Prostate gland (tissue), 2 donors: ENCODE measurements at regions not wholly inside any gene's neighbourhood (a gene's known extent, or its start where the extent isn't known, plus 50 kb on each side); places are given as distances from the start of the nearest gene placed in this dataset.
"Not testable (repeated sequence)": the region's sequence is repeated elsewhere in the genome, so short reads cannot be mapped to it uniquely, and the experiment has no call there.

Experiments
- DNase-seq: peaks from one replicate; pipeline ENCODE4 v3.0.0-alpha.2; 2019; ENCODE audit warnings: low spot score
- H3K27ac ChIP-seq, 2 donors: fragments of 200-600 bp; sonication (generic); 2 replicates each; pipeline ENCODE4 v1.5.1; 2017 to 2019
- H3K27me3 ChIP-seq: fragments of 200-600 bp; sonication (generic); replicated peaks from 2 replicates; pipeline ENCODE4 v1.5.1; 2019; ENCODE audit not compliant: insufficient read depth
- H3K36me3 ChIP-seq, 2 donors: fragments of 200-600 bp; sonication (generic); 1 replicate in 1 of 2; 2 replicates in 1 of 2; pipeline versions ENCODE4 v1.5.1 to v1.8.1; 2017 to 2019
- H3K4me1 ChIP-seq: fragments of 200-600 bp; sonication (generic); replicated peaks from 2 replicates; pipeline ENCODE4 v1.5.1; 2019
- H3K4me3 ChIP-seq, 2 donors: fragments of 200-600 bp; sonication (generic); 2 replicates each; pipeline ENCODE4 v1.5.1; 2017 to 2019
- H3K9me3 ChIP-seq: fragments of 200-600 bp; sonication (generic); 2 replicates; pipeline ENCODE4 v1.5.1; 2017
- POLR2A ChIP-seq: fragments of 450-650 bp; IDR thresholded peaks from one replicate; pipeline ENCODE4 v1.6.1; 2016; ENCODE audit warnings: antibody characterized with exemption, mild to moderate bottlenecking
- POLR2AphosphoS5 ChIP-seq: sonication (generic); formaldehyde crosslinking; IDR thresholded peaks from one replicate; pipeline ENCODE4 v1.6.1; 2017; ENCODE audit warnings: antibody characterized with exemption
- WGBS: methylation state at CpG from one replicate; pipeline ENCODE4 v1.1.5; 2018; 5-methylcytosine and 5-hydroxymethylcytosine counted together
- intact Hi-C: fragments of 100-400 bp; cut with DNase I; formaldehyde crosslinking; loops from one replicate; pipeline ENCODE4 v1.14.2; 2022
- TF ChIP-seq, protein P1 (sequence below), 4 experiments: fragments of 200-600 bp in 2 of 4; fragments of 450-650 bp in 2 of 4; sonication (generic) in 2 of 4; IDR thresholded peaks; 1 replicate in 3 of 4; 2 replicates in 1 of 4; pipeline ENCODE4 v1.5.1; 2016 to 2019; ENCODE audit warnings: antibody characterized with exemption in 4 of 4, mild to moderate bottlenecking in 2 of 4, moderate library complexity in 2 of 4

DNA sequence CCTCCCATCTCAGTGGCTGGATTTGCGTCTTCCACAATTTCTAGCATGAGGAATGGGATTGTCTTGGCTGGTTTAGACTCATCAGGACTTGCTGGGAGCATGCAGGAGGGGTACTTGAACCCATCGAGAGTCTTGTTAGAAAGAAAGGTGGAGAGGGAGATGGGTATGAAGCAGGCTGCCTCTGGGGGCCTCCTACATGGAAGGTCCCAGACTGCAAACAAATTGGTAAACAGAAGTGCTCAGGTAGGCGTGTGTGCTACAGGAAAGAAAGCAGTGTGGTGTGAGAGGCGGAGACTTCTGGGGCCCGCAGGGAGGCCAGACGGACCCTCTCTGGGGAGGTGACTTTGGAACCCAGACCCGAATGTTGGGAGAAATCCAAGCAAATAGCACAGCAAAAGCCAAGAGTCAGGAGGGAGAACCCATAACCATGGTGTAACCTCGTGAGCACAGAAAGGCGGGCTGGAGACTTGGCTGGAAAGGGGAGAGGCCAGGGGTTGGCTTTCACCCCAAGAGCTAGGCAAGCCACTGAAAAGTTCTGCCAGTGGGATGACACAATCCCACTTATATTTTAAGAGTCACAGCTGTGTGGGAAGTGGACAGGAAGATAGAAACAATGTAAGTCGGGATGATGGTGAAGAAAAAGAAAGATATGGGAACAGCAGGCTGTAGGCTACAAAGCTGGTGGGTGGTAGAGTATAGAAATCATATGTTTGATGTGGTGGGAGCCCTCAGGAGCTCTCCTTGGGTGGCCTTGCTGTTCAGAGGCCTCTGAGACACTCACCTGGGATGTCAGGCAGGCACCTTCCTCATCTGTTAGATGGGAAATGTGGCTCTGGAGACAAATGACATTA, 130.1 kb upstream of the PRR20G start:
- Histone ChIP-seq H3K4me3 (no peak overlapping the region), H3K36me3 (no peaks in the 10 kb centered on the region), H3K4me1 (no peaks in the 10 kb centered on the region), H3K27ac (no peak overlapping the region), H3K9me3 (no peaks in the 10 kb centered on the region), H3K27me3 (peaks cover 2% of the 10 kb centered on the region)
- DNase-seq: no peak
- TF ChIP-seq, protein P1, sequence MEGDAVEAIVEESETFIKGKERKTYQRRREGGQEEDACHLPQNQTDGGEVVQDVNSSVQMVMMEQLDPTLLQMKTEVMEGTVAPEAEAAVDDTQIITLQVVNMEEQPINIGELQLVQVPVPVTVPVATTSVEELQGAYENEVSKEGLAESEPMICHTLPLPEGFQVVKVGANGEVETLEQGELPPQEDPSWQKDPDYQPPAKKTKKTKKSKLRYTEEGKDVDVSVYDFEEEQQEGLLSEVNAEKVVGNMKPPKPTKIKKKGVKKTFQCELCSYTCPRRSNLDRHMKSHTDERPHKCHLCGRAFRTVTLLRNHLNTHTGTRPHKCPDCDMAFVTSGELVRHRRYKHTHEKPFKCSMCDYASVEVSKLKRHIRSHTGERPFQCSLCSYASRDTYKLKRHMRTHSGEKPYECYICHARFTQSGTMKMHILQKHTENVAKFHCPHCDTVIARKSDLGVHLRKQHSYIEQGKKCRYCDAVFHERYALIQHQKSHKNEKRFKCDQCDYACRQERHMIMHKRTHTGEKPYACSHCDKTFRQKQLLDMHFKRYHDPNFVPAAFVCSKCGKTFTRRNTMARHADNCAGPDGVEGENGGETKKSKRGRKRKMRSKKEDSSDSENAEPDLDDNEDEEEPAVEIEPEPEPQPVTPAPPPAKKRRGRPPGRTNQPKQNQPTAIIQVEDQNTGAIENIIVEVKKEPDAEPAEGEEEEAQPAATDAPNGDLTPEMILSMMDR (IDR thresholded peaks at IDR 0.05): no peak
- TF ChIP-seq POLR2AphosphoS5 (no peak), POLR2A (no peak)
- intact Hi-C loops: no loop called here
- WGBS: 67% methylated on average over 10 of the region's 10 CpGs

DNA sequence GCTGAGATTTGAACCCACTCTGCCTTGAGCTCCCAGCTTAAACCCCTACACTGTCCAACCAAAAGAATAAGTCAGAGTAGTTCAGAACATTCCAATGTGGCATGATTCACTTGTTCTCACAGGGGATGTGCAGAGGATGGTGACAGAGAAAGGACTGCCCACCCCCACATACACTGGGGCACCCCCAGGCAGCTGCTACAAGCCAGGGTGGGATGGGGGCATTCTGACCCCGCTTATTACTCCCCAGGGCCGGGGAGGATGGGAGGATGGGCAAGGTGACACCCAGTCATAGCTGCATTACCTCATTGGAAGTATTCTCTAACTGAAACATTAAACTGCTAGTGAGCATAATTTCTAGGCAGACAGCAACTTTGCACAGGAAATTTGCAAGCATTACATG, 126.0 kb upstream of the PRR20G start:
- 69% methylated on average over 2 of the region's 2 CpGs for whole genome bisulfite sequencing
- H3K9me3 ChIP-seq: no peaks in the 10 kb centered on the region
- intact Hi-C loops: no loop called here
- DNase-seq: no peak
- no peaks in the 10 kb centered on the region for H3K27me3 ChIP-seq
- TF ChIP-seq POLR2AphosphoS5 (no peak), POLR2A (no peak)
- TF ChIP-seq, protein P1 (IDR thresholded peaks at IDR 0.05): no peak
- H3K4me1 ChIP-seq: no peaks in the 10 kb centered on the region
- no peak overlapping the region for H3K27ac ChIP-seq
- H3K36me3 ChIP-seq: no peaks in the 10 kb centered on the region
- no peak overlapping the region for H3K4me3 ChIP-seq

DNA sequence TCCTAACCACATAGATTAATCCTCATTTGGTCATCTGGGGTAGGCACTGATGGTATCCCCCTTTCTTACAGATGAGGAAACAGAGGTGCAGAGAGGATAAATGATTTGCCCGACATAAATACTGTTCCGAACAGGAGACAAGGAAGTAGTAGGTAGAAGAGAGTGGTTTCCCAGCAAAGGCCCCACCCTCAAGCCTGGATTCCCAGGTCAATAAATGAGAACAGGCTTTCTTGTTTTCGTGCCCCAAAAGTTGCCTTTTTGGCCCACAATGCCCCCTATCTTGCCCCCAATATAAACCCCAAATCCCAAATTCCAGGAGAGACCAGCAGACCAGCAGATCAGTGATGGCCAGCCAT, 125.5 kb upstream of the PRR20G start:
- H3K9me3 ChIP-seq: no peaks in the 10 kb centered on the region
- H3K4me3 ChIP-seq: no peak overlapping the region
- intact Hi-C loops: no loop called here
- TF ChIP-seq POLR2A (no peak), POLR2AphosphoS5 (no peak)
- TF ChIP-seq, protein P1 (IDR thresholded peaks at IDR 0.05): no peak
- H3K4me1 ChIP-seq: no peaks in the 10 kb centered on the region
- no peaks in the 10 kb centered on the region for H3K36me3 ChIP-seq
- H3K27ac ChIP-seq: no peak overlapping the region
- WGBS: 87% methylated on average over 3 of the region's 3 CpGs
- no peaks in the 10 kb centered on the region for H3K27me3 ChIP-seq
- no peak for DNase-seq

DNA sequence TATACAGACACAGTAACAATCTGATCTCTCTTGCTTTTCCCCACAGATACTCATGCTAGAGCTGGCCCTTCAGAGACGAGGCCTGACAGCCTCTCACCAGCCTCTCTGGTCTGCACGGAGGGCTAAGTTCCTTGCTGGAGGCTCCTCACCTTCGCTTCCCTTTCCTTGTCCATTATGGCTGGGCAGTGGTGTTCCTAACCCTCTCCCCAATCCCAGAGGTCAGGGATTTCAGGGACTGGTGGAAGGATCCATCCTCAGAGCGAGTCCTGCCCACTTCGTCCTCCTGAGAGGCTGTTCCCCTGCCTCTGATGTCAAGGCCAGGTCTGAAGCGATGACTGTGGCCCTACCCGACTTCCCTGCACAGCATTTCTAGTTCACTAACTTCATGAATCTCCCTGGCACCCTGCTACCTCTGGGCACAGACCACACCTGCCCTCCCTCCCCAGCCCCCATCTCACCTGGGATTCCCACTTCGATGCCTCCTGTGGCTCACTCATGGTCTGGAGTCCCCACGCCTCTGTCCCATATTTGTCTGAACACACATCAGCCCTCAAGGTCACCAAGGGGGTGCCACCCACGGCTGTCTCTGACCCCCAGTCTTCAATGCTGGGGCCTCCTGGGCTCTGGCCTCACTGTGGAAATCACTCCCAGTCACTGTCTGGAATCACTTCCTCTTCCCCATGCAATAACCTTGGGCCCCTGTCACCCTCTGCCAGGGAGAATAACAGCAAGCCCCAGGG, 124.9 kb upstream of the PRR20G start:
- WGBS: 89% methylated on average over 10 of the region's 10 CpGs
- TF ChIP-seq POLR2A: no peak
- TF ChIP-seq POLR2AphosphoS5: no peak
- TF ChIP-seq, protein P1 (IDR thresholded peaks at IDR 0.05): no peak
- no peak overlapping the region for H3K4me3 ChIP-seq
- H3K9me3 ChIP-seq: no peaks in the 10 kb centered on the region
- no peaks in the 10 kb centered on the region for H3K4me1 ChIP-seq
- no peak overlapping the region for H3K27ac ChIP-seq
- intact Hi-C loops: no loop called here
- DNase-seq: no peak
- H3K36me3 ChIP-seq: no peaks in the 10 kb centered on the region
- H3K27me3 ChIP-seq: no peaks in the 10 kb centered on the region

DNA sequence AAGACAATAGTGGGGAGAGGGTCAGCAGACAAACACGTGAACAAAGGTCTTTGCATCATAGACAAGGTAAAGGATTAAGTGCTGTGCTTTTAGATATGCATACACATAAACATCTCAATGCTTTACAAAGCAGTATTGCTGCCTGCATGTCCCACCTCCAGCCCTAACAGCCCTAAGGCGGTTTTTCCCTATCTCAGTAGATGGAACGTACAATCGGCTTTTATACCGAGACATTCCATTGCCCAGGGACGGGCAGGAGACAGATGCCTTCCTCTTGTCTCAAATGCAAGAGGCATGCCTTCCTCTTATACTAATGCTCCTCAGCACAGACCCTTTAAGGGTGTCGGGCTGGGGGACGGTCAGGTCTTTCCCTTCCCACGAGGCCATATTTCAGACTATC, 124.0 kb upstream of the PRR20G start:
- H3K27me3 ChIP-seq, H3K27ac ChIP-seq, H3K36me3 ChIP-seq, intact Hi-C loops, H3K4me3 ChIP-seq, H3K4me1 ChIP-seq, H3K9me3 ChIP-seq, DNase-seq: not testable (repeated sequence)
- WGBS: 71% methylated on average over 8 of the region's 9 CpGs
